NCI-H2196 (cell line): ENCODE measurements at regions not wholly inside any gene's neighbourhood (a gene's known extent, or its start where the extent isn't known, plus 50 kb on each side); places are given as distances from the start of the nearest gene placed in this dataset.

Experiments used
- DNase-seq: peaks from one replicate; lab custom pipeline; 2025; ENCODE audit not compliant: unreplicated experiment; lab: John Stamatoyannopoulos, UW

DNA sequence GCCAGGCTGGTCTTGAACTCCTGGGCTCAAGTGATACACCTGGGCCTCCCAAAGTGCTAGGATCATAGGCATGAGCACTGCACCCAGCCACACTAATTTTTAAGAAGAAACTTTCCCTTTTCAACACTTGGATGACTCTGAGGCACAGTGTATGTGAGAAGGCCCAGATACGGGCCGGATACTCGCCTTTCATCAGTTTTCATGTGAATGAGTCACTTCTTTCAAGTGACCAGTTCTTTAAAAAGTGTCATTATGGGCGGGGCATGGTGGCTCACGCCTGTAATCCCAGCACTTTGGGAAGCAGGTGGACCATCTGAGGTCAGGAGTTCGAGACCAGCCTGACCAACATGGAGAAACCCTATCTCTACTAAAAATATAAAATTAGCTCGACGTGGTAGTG is 120.8 kb downstream of the CTTN start:
- DNase-seq = no peak

DNA sequence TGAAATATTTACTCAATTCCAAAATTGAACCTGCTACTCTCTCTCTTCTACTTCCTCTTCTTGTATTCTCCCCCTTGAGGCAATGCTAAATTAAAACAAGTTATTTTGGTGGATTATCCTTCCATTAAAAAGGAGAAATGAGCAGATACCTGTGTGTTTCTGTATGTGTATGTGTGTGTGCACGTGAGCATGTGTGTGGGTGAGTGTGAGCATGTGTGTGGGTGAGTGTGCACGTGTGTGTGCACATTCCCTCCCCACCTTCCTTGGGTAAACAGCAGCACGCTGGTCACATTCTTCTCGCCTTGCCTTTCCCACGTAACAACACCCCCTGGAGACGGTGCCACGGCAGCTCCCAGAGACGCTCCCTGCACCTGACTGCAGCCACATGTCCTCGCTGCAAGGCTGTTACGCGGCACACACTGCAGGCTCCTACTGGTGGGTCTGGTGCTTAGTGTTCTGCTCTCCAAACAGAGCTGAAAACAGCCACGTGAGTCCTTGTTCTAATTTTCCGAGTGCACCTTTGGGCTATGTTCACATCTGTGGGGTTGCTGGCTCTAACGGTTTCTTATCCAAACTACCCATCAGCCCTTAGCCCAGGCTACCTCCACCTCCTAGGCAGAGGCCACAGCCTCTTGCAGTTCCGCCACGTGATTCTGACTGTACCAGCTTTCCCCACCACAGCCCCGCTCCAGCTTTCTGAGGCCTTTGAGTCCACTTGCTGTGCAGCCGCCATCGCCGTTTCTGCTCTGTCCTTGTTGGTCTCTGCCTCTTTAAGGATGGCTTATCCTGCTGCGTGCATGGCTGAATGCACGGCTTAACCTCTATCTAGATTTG is 123.4 kb downstream of the CTTN start:
- no peak for DNase-seq

DNA sequence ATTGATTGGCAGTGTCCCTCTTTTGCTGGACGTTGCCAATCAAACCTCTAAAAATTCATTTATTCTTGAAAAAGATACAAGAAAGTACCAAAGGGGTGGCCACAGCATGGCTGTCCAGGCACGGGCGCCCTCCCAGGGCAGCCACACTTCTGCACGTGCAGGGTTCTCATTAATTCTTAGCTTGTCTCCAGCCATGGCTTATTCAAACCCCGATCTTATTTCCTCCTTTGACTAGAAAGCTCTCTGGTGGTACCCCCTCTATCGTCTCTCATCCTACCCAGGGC is 123.9 kb downstream of the CTTN start:
- no peak for DNase-seq

DNA sequence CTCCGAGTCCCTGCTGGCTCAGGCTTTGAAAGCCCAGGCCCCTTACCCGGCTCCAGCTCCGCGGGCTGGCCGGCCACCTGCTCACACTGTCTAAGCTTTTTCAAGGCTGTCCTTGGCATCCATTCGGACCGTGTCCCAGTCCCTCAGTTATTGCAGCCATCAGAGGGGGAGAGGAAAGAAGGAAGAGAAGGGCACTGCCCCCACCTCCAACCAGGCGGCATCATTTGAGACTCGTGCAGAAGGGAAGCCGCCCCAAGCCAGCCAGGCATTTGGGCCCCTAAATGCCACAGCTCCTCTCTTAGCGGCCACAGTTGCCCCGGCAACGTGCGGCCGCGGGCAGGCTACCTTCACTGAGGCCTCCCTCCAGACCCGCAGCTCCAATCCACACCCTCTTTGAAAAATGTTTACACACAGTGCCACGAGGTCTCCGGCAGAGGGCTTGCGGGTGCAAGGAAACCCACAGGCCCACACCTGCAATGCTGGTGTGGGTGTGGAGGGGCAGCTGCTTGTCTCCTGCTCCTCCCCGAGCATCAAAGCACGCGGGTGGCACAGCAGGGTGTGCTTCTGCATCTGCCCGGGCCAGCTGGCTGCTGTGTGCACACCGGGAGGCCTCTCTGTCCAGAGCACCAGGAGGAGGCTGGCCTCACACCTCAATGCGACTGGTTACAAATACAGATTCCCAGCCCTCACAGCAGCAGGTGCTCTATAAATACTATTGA is 124.4 kb downstream of the CTTN start:
- peak; percentile 68 for DNase-seq

DNA sequence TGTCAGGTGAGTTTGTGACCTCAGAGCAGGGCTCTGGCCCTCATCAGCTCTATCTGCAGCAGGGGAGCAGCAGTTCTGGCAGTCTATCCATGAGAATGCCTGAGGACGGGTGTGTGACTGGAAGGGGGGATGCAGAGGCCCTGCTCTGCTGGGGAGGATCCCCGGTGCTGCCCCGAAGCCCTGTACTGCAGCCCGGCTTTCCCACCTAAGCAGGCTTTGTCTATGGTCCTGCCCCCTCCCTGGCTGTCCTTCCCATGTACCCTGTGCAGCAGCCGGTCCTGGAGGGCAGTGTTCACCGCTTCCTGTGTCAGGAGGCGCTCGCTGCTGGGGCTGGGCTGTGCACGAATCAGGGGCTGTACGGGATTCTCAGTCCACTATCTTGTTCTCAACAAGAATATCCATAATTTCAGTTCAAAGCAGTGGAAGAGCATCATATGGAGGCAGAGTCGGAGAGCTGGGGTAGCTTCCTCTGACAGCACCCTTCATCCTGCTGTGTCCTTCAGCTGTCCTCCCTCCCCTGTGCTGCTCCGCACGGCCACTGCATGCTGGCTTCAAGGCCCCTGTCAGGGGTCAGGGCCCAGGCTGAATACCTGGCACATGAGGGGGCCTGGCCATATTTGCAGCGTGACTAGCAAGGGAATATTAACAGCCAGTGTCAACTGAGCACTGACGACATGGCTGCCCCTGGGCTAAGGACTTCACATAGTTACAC is 125.2 kb downstream of the CTTN start:
- DNase-seq = no peak

DNA sequence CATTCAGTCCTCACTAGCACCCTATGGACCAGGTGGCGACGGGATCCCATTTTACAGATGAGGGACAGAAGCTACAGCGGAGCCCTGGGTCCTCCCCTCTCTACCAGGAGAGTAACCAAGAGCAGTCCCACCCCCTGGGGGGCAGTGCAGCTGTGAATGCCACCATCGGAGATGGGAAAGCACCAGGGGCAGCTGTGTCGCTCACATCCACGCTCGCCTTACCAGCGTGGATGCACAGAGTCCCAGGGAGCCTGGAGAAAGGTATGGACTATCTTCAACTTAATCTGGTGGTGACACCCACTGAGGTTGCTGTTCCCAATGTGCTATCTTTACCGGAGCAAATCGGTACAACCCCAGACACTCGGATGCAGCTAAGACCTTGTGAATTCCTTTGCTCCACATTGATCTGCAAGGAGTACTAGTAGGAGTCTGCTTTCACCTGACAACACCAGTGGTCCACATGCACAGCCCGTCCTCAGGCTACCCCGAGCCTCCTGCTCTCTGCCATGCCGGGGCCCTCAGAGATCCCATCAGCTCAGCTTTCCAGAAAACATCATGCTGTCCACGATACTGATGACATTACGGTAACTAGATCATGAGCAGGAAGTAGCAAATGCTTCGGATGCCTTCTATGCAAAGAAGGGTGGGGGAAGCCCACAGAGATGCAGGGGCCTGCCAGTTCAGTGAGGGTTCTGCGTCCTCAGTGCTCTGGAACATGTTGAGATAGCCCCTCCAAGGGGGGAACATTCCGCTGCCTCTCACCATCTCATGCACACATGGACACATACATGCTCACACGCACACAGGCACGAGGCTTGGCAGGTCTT is 126.0 kb downstream of the CTTN start:
- no peak for DNase-seq

DNA sequence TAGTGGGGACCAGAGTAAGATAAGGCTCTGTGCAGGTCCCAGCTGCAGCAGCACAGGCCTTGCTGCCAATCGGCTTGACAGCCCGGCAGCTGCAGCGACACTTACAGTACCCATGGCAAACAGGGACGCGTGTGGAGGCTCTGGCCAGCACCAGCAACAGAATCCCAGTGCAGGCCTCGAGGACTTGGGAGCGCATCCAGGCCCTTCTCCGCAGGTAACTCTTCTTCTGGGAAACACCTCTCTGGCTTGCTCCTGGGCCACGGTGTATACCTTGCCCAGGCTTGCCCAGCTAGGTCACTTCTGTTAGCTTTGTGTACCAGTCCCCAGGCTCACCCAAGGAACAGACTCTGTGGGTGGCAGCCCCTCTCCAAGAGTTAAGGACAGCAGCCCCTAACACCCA is 126.7 kb downstream of the CTTN start:
- peak; percentile 51 for DNase-seq

DNA sequence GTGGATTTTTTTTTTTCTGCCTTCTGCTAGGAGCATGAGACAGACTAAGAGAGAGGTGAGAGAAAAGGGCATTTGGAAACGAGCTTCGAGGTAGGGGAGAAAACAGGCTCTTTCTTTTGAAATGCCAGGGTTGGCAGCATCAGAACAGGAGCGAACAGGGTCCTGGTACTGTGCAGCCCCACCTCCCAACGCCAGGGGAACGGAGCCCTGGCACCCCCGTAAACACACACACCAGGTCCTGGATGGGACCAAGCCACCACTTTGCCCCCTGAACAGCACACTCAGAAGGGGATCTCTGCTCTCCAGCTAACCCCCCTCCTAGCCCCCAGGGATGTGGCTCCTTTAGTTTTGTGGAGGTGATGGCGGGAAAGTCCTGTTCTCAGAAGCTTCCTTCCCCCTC is 127.1 kb downstream of the CTTN start:
- no peak for DNase-seq

DNA sequence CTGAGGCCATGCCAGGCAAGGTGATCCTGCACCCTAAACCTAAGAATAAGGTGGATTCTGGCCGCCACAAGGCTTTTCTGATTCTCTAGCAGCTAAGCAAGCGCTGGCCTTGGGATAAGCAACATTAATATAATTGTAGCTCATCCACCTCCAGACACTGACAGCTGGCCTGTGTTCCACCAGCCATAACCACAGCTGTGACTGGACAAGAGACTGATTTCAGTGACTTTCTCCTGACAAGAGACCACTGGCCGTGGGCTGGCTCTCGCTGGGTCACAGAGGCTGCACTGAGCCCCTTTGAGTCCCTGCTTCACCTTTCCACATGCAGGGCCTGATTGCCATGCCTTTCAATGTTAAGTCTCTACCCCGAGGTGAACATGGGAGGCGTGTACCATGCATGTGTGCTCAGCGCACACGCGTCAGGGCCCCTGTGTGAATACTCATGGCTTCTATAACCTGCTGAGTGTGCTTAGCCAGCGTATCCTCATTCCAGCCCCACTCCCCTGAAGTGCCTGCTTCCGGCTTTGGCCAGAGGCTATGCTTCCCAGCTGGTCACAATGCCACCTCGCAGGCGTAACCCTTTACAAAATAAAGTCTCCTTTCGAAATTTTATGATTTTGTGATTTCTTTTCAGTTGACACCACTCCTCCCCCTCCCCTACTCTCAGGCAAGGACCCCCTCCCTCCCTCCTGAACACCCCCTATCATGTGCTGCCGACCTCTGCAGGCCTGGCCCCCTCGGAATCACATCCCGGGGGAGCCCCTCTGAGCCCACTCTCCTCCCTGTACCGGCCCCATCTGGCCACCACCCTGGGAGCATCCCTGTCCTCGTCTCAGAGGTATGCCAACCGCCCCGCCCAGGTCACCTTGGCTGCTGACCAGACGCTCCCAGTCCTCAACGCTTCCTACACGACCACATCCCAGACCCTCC is 128.1 kb downstream of the CTTN start:
- no peak for DNase-seq

DNA sequence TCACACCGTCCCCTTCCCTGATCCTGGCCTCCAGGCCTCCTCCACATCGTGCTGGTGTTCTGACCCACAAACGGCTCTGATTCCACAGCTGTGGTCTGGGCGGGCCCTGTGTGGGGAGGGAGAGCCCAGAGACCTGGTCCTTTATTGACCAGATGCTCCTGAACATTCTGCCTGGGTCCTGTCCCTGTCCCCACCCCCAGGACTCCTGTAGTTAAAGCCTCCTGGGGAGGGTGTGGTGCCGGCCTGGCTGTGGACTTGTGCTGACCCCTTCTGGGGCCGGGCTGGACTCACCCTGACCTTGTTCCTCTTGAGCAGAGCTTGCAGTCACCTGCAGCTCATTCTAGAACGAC is 128.7 kb downstream of the CTTN start:
- no peak for DNase-seq

DNA sequence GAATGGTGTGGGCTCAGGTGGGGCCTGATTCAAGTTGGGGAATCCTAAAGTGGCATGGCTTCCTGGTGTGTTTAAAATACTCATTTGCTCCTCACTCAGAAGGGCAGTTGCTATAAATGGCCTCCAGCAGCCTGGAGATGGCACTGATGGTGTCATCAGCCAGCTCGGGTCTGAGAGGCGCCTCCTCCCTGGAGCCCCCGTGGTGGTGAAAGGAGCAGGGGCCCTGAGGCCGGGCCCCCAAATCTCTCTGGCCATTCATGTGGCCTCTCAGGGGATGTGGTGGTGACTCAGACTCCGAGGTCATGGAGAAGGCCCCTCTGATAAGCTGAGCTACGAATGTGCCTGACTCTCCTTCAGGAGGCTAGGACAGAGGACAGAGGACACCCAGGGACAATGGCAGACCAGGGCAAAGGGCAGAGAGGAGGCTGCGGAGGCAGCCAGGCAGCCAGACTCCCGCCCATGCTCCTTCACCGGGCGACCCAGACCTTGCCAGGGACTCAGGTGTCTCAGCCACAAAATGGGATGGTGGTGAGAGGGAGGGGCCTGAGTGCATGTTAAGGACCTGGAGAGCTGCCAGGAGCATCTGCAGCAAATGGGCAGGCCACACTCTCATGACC is 129.2 kb downstream of the CTTN start:
- DNase-seq = no peak

DNA sequence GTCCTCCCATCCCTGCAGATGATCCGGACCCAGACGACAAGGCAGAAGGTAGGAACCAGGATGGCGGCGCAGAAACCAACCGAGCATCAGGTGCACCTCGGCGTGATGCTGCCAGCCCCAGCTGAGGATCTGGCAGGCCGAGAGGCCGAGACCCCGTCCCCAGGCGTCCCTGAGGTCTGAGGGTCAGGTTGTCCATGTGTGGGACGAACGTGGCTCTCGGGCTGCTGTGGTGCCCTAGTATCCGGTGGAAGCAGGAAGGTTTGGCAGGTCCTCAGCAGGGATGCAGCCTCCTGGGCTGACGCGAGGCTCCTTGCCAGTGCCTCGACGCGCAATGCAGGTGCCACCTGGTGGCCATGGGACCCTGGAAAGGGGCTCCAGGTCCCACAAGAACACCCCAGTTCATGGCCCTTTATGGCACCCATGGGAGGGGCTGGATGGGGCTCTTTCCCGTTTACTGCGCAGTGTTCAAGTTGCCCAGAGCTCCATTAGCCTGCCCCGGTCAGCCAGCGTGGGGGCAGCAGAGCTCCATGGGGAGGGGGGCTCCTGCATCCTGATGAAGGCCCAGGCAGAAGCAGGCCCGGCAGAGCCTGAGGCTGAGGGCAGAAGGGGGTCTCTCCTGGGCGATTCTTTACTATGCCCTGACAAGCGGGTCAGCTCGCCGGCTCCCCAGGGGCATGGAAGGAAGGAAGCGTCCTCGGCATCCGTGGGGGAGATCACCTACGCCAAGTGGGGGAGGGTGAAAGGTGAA is 129.9 kb downstream of the CTTN start:
- no peak for DNase-seq

DNA sequence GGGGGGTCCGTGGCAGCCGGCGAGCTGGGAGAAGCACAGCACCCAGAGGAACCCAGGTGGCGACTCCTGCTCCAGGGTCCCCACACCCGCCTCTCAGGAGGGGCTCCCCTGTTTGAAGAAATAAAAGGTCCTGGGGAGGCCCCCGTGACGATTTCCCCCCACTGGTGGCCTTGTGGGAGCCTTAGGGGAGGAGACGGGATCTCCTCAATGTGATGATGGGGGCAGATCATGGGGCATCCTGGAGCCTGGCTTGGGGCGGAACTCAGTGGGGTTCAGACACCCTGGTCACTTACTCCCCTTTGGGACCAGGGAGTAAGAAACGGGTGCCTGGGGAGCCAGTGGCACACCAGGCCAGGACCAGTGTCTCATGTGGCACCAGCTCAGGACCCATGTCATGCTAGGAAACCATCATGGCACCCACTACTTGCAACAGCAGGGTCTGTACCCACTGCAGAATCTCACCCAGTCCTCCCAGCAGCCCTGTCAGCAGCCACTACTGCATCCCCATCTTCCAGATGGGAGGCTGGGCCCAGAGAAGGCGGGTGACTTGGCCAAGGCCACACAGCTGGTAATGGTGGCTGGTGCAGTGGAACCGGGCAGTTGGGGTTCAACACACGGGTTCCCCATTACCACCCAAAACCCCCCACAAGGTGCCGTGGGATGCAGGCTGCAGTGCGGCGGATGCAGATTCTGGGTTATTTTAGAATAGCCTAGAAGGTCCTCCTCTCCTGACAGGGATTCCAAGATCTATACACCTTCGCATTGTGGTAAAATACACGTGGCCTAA is 130.7 kb downstream of the CTTN start:
- no peak for DNase-seq

DNA sequence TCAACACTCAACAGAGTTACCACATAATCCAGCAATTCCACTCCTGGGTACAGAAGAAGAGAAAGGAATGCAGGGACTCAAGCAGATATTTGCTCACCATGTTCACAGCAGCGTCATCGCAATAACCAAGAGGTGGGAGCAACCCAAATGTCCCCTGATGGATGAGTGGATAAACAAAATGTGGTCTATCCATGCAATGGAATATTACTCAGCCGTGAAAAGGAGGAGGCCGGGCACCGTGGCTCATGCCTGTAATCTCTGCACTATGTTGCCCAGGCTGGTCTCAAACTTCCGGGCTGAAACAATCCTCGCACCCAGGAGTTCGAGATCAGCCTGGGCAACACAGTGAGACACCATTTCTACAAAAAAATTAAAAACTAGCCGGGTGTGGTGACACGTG is 131.7 kb downstream of the CTTN start:
- no peak for DNase-seq

DNA sequence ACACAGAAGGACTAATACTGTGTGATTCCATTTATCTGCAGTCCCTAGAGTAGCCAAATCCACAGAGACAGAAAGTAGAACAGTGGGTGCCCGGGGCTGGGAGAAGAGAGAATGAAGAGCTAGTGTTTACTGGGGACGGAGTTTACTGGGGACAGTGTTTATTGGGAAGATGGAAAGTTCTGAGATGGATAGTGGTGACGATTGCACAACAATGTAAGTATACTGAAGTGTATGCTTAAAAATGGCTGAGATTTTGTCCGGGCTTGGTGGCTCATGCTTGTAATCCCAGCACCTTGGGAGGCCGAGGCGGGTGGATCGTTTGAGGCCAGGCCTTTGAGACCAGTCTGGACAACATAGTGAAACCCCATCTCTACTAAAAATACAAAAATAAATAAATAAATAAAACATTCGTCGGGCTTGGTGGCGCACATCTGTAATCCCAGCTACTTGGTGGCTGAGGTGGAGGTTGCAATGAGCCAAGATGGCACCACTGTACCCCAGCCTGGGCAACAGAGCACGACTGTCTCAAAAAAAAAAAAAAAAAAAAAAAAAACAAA is 132.4 kb downstream of the CTTN start:
- DNase-seq = no peak

DNA sequence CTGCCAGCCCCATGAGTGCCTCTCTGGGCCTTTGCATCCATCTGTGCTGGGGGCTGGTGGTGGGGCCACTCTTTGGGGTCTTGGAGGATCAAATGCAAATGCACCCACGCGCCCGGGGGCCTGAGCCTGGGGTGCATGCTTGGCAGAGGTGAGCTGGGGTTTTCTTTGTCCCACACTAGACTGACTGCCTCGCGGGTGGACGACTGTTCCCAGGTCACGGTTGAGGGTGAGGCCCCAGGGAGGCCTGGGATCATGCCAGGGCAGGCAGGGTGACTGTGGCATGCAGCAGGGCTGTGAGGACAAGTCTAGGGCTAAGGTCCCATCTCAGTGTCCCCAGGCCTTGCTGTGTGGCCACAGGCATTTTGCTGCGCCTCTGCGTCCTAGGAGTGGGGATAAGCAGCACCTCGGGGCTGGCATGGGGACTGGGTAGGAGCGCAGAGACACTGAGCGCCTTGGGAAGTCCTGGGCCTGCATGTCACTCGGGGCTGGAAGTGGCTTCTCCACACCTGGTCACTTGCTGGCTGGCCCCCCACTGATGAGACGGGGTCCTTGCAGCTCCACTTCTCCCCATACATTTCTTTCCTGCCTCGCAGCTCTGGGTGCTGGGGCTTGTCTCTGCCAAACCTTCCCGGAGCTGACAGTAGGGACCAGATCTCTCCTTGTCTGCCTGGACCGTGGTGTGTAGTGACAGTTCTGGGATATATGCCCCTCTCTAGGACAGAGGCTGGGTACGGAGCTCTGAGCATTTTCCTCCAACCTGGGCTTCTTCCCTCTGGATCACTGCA is 133.1 kb downstream of the CTTN start:
- DNase-seq = no peak

DNA sequence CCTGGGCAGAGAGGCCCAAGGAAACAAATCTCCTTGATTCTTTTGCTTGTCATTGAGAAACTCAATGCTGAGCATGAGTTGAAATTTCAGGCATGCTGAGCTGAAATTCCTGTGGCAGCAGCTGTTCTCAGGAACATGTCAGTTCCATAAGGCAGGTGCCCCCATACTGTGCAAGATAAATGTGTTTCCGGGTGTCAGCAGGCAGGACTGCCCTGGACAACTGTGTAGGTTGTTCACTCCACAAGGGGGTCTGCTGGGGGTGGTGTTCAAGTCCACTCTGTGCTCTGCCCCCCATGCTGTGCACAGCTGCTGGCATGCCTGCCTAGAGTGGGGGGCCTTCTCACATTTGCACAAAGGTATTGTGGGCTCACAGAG is 133.7 kb downstream of the CTTN start:
- DNase-seq = no peak
